ENCODE measurements at regions not wholly inside any gene's neighbourhood (a gene's known extent, or its start where the extent isn't known, plus 50 kb on each side); places are given as distances from the start of the nearest gene placed in this dataset.

GRCh38 chr11:70002433-70002832 is 75.7 kb upstream of the ANO1 start:
- TF ChIP-seq POLR2A (IDR thresholded peaks at IDR 0.05; ENCODE audit: low read depth, low read length) (no peak), POLR2AphosphoS5 (IDR thresholded peaks at IDR 0.05; ENCODE audit: low read depth, low read length) (no peak)

All from GM12891 (cell line).